ENCODE measurements at regions not wholly inside any gene's neighbourhood (a gene's known extent, or its start where the extent isn't known, plus 50 kb on each side); places are given as distances from the start of the nearest gene placed in this dataset.
"Not testable (repeated sequence)": the region's sequence is repeated elsewhere in the genome, so short reads cannot be mapped to it uniquely, and the experiment has no call there.

DNA sequence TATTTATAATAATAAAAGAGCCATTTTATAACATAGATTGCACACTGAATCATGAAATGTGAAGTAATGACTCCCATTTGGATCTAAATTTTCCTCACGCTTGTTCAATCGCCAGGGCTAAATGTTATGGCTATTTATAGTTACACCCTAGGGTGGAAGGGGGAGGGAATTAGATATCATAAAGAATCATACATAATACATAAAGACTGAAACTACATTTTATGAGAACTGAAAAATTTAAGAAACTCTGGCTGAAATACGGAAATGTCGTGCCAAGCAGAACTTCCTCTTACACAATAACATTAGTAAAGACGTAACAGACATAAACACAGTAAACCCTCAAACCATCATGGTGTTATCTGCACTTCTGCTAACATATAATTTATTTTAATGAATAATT is 327.5 kb upstream of the PHF14 start:
- no peak for DNase-seq

DNA sequence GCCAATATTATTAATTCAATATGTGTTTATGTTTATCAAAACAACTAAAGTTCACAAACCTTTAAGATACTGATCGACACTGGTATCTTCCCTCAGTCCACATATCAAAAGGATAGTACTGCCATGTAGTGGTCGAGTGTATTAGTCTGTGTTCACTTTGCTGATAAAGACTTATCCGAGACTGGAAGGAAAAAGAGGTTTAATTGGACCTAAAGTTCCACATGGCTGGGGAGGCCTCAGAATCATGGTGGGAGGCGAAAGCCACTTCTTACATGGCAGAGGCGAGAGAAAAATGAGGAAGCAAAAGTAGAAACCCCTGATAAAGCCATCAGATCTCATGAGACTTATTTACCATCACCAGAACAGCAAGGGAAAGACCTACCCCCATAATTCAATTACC is 325.4 kb upstream of the PHF14 start:
- DNase-seq = no peak

DNA sequence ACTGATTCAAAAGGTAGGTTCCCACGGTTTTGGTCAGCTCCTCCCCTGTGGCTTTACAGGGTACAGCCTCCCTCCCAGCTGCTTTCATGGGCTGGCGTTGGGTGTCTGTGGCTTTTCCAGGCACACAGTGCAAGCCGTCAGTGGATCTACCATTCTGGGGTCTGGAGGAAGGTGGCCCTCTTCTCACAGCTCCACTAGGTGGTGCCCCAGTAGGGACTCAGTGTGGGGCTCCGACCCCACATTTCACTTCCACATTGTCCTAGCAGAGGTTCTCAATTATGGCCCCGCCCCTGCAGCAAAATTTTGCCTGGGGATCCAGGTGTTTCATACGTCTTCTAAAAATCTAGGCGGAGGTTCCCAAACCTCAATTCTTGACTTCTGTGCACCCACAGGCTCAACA is 324.6 kb upstream of the PHF14 start:
- not testable (repeated sequence) for DNase-seq

DNA sequence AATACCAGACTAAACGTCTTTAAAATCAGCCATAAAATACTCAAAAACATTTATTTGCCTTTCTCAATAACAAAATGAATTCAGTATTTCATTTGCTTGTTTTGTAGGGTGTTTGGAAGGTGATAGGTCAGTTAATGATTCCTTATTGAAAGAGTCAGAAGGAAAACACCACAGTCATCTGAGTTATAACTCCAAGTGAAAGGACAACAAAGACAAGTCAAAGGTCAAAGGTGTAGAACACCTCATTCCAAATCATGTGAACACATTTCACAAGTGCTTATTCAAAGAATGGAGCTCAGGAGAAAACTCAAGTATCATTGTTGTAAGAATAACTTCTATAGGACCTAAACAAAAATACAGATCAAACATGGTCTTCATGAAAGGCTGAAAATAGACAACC is 318.6 kb upstream of the PHF14 start:
- no peak for DNase-seq

DNA sequence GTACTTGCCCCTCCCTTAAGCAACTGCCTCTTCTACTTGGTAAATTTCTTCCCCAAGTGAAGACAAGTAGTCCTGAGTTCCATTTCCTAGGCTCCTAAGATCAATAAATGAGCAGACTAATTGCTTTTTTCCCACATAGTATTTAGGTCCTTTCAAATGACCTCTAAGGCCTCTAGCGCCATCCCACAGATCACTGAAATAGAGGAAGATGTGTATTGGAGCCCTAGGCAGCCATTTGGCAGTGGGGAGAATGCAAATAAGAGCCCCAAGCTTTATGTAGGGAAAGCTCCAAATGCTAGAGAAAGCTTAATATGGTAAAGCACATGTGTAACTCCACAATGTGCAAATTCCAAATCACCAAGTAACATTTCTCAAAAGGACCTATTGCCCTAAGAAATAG is 316.5 kb upstream of the PHF14 start:
- no peak for DNase-seq

DNA sequence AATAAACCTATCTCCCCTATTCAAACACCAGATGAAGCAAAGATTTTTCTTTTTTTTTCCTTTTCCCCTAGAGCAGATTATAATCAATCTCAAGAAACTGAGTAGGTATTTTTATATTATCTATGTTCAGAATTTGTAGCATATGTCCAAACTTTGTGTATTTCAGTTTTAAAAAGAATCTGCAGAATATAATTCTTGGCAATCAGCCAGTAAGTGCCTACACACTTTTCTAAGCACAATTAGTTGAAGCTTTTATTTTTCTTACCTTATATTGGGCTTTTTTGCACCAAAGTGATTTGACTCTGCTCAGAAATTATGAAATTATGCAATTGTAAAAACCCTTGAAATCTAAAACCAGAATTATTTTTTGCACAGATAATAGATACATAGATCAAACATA is 315.8 kb upstream of the PHF14 start:
- DNase-seq = no peak

DNA sequence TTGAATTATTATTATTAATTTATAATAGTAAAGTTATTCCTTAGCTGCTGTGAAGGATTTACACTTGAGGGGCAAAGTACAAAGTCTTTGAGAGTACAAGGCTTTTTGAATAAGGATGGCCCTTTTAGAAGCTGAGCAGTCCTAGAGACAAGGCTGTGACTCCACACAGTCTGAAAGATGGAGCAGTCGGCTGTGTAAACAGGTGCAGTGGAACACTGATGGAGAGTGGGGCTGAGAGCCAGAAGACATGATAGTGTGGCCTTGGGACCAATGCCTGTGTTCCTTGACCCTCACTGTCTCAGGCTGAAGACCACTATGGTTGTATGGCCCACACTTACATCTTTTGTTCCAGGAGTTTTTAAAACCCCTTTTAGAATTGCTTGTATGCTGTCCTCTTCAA is 311.2 kb upstream of the PHF14 start:
- no peak for DNase-seq

DNA sequence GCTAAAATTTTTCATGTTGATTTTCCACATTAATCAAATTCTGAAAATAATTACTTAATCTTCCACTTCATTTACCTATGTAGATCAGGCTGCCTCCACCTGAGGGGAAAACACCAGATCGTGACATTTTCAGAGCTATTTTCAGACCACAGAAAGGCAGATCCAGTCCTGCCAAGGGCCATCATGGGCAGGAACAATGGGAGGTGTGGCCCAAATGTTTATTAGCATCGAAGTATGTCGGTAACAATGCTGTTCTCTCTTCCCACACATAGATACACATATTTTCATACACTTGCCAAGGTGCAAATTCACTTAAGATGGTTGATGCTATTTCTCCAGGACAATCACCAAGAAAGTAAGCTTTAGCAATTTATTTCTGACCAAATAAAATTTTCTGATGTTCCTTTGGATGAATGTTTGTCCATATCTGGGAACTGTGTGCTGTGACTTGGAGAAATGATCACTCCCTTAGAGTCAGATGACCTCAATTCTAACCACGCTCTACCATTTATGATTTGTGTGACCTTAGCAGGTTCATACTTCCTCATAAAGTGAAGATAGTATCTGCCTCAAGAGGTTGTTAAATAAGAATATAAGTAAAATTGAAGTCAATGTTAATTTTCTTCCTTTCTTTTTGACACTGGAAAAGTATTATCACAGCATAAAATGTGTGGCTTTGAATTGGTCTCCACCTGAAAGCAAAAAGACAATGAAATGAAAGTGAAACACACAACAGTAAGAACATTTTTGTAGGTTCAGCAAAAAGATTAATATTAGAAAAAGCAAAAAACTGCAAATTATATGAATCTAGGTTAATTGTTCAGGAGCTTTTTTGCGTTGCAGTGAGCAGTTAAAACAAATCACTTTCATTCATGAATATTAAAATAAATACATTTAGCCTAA is 310.4 kb upstream of the PHF14 start:
- DNase-seq = no peak

DNA sequence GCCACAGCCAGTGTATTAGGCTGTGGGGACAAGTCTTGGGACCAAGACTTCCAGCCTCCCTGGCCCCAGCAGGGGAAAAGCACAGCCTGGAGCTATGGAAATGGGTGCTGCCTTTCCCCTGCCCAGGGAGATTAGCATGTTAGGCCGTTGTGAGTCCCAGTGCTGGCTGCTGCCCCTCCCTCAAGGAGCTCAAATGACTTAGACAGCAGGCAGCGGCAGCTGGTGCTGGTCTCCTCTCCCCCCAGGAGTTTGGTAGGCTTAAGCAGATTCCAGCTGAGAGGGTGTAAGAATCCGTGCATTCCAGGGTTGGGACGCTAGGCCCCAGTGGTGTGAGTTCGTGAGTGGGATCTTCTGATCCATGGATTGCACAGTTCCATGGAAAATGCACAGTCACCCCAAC is 301.5 kb upstream of the PHF14 start:
- no peak for DNase-seq

DNA sequence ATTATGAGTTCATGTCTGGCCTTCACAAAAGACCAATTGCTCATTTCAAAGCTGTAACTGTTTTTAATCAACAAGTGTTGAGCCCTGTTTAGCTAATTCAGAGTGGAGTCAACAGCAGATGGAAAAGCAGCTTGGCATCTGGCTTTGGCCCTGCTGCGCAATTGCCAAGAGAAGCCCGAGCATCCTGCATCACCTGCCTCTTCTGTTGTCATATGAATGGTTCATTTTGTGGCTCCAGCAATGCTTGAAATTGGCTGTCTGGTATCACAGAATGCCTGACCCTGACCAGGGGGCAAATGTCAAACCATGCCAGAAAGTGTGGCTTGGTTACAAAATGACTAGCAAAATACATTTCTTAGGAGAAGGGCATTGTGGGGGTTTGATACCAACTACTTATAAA is 296.5 kb upstream of the PHF14 start:
- no peak for DNase-seq

DNA sequence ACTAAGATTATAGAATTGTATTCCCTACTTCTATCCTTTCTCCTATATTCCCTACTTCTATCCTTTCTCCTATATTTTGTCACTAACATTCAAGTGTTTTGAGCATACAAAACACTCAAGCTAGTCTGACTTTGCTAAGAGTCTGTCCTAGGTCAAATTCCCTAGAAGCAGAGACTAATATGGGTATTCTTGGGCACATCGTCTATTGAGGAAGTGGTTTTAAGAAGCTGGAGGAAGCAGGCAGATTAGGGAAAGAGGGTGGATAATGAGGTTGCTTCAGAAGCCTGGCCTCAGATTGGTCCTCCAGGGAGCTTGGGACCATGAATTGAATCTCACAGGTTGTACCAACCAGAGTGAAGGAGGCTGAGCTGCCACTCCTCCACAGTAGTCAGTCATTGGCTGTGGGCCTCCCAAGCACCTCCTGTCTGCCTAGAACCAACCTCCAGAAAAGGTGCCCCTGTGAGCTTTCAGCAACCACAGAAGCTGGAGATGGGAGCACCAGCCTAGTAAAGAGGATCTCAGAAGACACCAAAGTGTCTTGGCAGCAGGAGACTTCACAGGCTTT is 295.9 kb upstream of the PHF14 start:
- DNase-seq = no peak

DNA sequence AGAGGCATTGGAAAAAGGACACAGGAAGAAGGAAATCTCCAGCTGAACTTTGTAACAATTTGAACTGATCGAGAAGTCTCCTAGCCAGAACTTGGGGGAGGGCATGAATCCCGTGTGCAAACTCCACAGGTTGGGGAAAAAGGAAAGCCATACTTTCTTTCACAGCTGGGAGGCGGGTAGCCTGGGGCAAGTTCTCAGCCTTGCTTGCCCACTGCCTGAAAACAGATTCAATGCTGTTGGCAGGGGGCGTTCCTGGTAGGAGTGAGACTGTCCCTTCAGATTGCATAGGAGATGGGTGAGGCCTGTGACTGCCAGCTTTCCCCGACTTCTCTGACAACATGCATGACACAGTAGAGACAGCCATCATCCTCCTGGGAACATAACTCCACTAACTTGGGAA is 289.1 kb upstream of the PHF14 start:
- DNase-seq = no peak

DNA sequence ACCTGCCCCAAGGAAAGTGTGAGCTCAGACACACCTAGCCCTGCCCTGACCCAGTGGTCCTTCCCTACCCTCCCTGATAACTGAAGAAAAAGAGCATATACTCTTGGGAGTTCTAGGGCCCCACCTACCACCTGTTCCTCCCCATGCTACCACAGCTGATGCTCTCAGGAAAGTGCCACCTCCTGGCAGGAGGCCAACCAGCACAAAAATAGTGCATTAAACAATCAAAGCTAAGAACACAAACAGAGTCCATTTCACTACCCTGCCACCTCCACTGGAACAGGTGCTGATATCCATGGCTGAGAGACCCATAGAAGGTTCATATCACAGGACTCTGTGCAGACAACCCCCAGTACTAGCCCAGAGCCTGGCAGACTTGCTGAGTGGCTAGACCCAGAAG is 288.6 kb upstream of the PHF14 start:
- no peak for DNase-seq

DNA sequence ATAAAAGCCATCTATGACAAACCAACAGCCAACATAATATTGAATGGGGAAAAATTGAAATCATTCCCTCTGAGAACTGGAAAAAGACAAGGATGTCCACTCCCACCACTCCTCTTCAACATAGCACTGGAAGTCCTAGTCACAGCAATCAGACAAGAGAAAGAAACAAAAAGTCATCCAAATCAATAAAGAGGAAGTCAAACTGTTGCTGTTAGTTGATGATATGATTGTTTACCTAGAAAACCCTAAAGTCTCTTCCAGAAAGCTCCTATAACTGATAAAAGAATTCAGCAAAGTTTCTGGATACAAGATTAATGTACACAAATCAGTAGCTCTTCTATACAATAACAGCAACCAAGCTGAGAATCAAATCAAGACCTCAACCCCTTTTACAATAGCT is 285.1 kb upstream of the PHF14 start:
- DNase-seq = no peak

DNA sequence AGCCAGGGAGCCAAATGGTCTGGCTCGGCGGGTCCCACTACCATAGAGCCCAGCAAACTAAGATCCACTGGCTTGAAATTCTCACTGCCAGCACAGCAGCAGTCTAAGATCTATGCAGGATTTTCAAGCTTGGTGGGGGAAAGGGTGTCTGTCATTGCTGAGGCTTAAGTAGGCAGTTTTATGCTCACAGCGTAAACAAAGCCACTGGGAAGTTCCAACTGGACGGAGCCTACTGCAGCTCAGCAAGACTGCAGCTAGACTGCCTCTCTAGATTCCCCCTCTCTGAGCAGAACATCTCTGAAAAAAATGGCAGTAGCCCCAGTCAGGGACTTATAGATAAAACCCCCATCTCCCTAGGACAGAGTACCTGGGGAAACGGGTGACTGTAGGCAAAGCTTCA is 277.6 kb upstream of the PHF14 start:
- no peak for DNase-seq

DNA sequence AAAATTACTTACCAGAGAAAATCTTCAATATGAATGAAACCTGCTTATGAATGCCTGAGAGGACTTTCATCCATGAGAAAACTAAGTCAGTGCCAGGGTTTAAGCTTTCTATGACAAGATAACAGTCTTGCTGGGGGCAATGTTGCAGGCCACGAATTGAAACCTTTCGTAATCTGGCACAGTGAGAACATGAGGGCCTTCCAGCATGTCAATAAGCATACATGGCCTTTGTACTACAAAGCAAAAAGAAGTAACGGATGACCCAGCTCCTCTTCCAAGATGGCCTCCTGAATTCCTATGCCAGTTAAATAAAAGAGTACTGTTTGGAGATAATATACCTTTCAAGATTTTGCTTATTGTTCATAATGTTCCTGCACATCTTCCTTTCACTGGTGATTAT is 270.6 kb upstream of the PHF14 start:
- DNase-seq = no peak

DNA sequence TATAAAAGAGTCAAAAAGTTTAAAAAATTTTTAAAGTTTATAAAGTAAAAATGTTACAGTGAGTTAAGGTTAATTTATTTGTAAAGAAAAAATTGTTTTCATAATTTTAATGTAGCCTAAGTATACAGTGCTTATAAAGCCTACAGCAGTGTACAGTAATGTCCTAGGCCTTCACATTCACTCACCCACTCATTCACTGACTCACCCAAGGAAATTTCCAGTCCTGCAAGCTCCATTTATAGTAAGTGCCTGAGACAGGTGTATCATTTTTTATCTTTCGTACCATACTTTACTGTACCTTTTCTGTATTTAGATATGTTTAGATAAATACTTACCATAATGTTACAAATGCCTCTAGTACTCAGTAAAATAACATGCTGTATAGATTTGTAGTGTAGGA is 269.7 kb upstream of the PHF14 start:
- DNase-seq = no peak

DNA sequence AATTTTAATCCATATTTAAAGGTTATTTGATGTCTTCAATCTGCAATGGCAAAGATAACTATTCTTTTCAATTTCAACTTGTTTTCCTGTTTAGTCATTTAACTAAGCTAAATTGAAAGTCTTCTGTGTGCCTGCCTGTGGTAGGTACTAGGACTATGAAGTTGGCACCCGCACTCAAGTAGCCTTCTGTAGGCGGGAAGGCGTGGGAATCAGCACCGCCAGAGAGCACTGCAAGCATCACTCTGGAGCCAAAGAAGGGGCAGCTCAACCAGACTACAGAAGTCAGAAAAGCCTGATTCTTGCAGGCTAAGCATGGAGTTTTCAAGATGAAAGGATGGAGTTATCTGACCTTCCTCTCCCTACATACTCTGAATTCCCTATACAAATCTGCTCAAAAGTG is 269.0 kb upstream of the PHF14 start:
- no peak for DNase-seq

DNA sequence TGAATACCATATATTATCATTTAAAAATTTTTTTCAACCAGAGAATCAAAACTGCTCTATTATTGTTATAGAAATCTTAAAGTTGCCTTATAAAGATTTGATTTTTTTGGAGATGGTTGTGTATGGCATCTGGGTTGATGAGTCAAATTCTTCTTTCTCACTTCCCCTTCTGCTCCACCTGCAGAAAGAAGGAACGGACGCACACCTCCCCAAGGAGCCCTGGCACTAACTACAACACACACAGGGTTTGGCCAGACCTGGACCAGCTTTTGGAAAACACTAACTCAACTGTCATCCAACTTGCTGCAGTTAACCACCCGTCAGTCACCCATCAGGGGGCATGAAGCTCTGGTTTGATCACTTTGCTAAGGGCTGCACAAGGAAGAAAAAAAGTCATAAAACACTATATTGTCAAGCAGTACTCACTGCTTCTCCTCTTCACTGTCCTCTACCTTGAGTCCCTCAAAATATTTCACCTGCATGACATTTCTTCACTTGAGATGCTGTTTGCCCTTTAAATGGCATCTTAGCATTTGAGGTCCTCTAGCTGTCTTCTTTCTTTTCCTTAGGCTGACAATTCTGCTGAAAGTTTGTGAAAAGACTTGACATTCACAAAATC is 266.7 kb upstream of the PHF14 start:
- DNase-seq = no peak

DNA sequence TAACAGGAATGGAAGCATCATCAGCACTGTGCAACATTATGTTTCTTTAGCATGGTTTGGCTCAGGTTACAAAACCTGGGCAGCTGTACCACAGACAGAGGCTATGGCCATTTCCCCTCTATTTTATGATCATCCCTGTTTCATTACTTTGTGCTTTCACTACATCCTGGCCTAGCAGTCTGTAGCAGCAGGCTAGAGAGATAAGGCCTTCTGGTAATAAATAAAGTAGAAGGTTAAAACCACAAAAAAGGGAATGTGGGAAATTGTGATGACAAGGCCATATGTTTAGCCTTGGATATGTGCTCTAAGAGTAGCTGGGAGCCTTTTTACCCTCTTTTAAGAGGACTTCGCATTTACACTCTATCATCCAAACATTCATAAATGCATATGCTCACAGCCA is 266.2 kb upstream of the PHF14 start:
- DNase-seq = no peak

DNA sequence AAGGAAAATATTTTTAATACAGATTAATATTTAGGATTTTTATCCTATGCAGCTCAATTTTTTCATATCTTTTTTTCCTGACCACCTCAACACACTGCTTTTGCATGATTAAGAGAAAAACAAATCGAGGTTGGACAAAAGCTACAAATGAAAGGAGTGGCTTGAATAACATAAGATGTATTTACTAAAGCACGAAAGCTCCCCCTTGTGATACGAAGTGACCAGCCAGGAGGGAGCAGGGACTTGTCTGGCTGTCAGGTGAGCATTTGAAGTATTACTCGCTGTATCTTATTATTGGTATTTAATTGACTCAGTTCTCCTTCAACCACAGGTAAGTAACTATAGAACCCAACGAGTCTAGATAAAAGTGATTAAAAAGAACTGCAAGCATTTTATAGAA is 265.2 kb upstream of the PHF14 start:
- DNase-seq = no peak

DNA sequence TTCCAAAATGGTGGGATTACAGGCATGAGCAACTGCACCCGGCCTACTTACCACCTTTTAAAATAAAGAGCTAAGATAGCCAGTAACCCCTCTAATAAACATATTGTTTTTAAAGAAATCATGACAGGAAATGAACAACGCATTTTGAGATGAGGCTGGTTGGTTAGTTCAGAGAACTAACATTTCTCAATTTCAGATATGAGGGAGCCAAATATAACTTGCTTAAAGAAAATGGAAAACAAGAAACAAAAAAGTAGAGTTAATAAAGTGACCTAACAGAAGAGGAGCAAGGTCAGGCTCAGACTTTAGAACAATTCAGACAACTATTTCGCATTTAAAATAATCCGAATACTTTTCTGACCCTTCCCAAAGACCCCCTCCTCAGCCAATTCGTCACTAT is 254.9 kb upstream of the PHF14 start:
- DNase-seq = no peak

DNA sequence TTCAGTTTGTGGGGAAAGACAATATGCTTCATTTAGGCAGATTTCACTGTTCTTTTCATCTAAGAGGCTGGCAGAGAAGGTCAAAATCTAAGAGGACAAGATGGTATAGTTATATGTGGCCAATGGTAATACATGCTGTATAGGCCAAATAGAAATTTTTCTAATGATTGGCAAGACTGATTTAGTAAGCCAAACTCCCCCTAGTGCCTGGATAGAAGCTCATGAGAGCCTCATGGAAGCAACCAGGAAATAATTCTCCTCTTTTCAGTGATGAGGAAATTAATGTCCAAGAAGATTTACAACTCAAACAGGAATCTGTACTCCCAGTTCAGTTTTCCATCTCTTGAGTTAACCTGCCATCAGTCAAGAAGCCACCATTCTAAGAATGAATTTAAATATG is 253.6 kb upstream of the PHF14 start:
- DNase-seq = no peak

DNA sequence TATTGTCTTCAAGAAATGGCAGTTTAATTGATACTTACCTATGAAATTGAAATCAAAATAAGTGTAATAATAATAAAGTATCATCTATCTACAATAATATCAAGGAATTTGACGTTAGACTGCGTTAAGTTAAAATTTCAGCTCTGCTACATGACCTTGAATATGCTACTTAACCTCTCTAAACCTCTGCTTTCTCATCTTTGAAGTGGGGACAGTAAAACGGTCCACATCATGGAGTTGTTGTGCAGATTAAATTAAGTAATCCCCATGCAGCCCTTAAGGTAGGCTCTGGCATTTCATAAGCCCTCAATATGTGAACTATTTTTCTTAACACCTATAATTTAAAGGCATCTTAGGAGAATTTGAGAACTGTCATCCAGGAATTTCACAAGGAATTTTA is 252.4 kb upstream of the PHF14 start:
- no peak for DNase-seq

DNA sequence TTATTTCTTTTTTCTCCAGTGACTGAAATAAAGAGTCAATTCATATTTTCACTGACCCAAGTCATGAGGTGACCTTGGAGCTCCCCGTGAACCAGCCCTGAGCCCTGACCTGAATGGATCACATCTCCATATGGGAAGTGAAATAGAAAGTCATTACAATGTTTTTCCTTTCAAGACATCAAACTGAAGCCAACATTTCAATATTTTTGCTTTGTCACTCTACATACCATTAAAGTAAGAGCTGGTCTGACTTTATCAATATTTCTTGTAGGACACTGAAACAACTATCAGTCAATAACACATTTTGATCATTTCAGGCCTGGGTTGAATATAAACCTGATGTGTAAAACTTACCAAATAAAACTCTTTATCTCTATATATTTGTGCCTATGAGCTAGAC is 249.8 kb upstream of the PHF14 start:
- DNase-seq = no peak

Measured in activated CD4-positive, alpha-beta T cell treated with anti-CD3 and anti-CD28 coated beads for 48 hours (primary cell).